BJ (cell line): ENCODE measurements at regions not wholly inside any gene's neighbourhood (a gene's known extent, or its start where the extent isn't known, plus 50 kb on each side); places are given as distances from the start of the nearest gene placed in this dataset.

Experiments
- CTCF ChIA-PET: fragments of 350-600 bp; formaldehyde crosslinking; extraction: SDS; loops from one replicate; lab custom pipeline; 2021; ENCODE audit warnings: antibody characterized with exemption, inconsistent platforms; lab: Yijun Ruan, JAX
- POLR2A ChIA-PET: fragments of 300-600 bp; sonication (Branson Sonifier 250); formaldehyde crosslinking; extraction: SDS; loops from one replicate; lab custom pipeline; 2021; ENCODE audit warnings: antibody characterized with exemption; lab: Charles Lee
- DNase-seq: peaks from one replicate; pipeline ENCODE4 v3.0.0-alpha.2; 2011; ENCODE audit warnings: low read depth
- H3K27me3 ChIP-seq: 2 replicates; pipeline ENCODE4 v1.6.0; 2011; ENCODE audit warnings: low read length; ENCODE audit not compliant: control insufficient read depth, insufficient read depth
- H3K36me3 ChIP-seq: 2 replicates; pipeline ENCODE4 v1.5.1; 2011; ENCODE audit warnings: low read length; ENCODE audit not compliant: control insufficient read depth, insufficient read depth
- H3K4me3 ChIP-seq: 2 replicates; pipeline ENCODE4 v1.5.1; 2011; ENCODE audit warnings: low read depth, mild to moderate bottlenecking, control low read depth, low read length
- TF ChIP-seq, protein P1 (sequence below): IDR thresholded peaks from 2 replicates; pipeline ENCODE4 v1.5.1; 2011; ENCODE audit warnings: low read depth, mild to moderate bottlenecking, control low read depth, inconsistent platforms, low read length, moderate library complexity; ENCODE audit not compliant: insufficient read depth

DNA sequence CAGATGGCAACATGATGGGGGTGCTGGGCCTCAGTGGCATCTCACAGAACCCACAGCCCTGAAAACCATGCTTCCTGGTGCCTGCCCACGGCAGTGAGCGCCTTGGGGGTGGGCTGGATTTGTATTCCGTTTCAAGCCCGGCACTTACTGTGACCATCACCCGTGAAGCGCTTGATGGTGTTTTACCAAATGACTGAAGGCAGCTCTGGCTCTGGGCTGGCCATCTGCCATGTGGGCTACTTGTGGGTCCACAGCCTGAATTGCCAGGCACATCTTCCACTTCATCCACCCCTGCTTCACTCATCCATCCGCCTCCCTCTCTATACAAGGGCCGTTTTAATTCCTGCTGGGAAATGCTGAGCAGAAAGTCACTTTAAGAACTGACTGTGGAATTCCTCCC is 250.9 kb upstream of the GMDS start:
- Histone ChIP-seq H3K4me3 (no peak overlapping the region), H3K36me3 (no peaks in the 10 kb centered on the region), H3K27me3 (no peaks in the 10 kb centered on the region)
- DNase-seq: no peak
- TF ChIP-seq, protein P1, sequence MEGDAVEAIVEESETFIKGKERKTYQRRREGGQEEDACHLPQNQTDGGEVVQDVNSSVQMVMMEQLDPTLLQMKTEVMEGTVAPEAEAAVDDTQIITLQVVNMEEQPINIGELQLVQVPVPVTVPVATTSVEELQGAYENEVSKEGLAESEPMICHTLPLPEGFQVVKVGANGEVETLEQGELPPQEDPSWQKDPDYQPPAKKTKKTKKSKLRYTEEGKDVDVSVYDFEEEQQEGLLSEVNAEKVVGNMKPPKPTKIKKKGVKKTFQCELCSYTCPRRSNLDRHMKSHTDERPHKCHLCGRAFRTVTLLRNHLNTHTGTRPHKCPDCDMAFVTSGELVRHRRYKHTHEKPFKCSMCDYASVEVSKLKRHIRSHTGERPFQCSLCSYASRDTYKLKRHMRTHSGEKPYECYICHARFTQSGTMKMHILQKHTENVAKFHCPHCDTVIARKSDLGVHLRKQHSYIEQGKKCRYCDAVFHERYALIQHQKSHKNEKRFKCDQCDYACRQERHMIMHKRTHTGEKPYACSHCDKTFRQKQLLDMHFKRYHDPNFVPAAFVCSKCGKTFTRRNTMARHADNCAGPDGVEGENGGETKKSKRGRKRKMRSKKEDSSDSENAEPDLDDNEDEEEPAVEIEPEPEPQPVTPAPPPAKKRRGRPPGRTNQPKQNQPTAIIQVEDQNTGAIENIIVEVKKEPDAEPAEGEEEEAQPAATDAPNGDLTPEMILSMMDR: no peak
- ChIA-PET POLR2A (no interaction called here), CTCF (interaction anchor here (0.5 kb wide), 1 partner anchor 118 kb away, joined by 3 read pairs; no protein-coding TSS in a partner anchor)

DNA sequence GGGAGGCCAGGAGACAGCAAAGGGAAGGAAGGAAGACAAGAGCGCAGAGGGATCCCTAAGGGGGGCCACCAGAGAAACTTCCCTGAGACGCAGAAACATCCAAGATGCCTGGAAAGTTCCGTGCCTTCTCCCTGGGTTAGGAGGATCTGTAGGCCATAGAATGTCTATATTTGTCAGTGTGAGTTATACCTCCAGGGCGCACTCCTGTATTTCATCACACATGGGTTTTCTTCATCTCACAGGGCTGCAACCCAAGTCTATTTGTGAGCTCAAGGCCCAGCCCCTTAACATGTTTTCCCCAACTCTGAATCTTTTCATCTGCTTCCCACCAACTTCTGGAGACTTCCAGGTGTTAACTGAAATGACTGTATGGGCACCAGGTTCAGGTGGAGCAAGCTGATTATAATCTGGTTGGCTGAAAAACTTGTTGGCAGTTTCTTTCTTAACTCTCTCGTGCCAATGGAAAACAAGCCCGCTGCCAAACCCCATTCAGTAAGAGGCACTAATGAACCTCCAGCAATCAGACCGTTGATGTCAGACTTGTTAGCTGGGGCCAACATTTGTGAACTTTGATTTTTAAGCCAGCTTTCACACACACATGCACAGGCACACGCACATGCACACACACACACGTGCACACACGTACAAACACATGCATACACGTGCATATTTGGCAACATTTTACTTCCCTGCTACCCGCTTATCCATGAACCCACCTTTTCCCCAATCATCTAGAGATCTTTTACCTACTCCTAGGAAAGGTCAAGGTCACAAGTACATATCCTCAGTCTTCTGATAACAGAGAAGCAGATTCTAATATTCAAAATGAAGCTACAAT is 247.5 kb upstream of the GMDS start:
- no peaks in the 10 kb centered on the region for H3K27me3 ChIP-seq
- ChIA-PET POLR2A (interaction anchor here (0.6 kb wide), 1 partner anchor 80 kb away, joined by 4 read pairs; no protein-coding TSS in a partner anchor), CTCF (no interaction called here)
- TF ChIP-seq, protein P1: no peak
- H3K4me3 ChIP-seq: no peak overlapping the region
- DNase-seq: no peak
- H3K36me3 ChIP-seq: no peaks in the 10 kb centered on the region

DNA sequence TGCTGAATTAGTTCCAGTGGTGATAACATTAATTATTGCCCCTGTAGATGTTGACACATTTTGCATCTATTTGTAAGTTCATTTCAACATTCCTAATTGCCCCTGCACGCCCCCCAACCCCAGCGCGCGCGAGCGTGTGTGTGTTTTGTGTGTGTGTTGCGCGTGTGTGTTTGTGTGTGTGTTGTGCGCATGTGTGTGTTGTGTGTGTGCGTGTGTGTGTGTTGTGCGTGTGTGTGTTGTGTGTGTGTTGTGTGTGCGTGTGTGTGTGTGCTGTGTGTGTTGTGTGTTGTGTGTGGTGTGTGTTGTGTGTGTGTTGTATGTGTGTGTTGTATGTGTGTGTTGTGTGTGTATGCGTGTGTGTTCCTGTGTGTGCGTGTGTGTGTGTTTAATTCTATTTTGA is 245.7 kb upstream of the GMDS start:
- Histone ChIP-seq H3K36me3 (no peaks in the 10 kb centered on the region), H3K27me3 (no peaks in the 10 kb centered on the region), H3K4me3 (no peak overlapping the region)
- CTCF ChIA-PET: no interaction called here
- TF ChIP-seq, protein P1: no peak
- POLR2A ChIA-PET: no interaction called here
- no peak for DNase-seq

DNA sequence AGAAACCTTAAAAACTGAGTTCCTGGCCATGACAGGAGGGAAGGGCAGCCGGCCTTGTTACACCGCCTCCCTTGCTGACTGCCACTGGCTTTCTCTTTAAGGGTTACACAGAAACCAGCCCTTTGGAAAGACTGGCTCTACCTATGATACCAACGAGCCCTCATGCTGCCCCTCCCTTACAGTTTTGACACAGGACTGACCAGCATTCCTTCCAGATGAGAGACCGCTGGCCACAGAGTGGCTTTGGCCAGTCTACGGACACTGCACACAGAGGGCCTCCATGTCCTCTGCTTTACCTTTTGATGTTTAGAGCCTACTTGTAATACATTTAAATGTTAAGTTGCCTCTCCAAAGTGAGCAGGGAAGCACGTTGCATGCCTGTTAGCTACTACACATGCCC is 243.2 kb upstream of the GMDS start:
- H3K4me3 ChIP-seq: no peak overlapping the region
- ChIA-PET POLR2A (no interaction called here), CTCF (no interaction called here)
- no peak for DNase-seq
- H3K36me3 ChIP-seq: no peaks in the 10 kb centered on the region
- TF ChIP-seq, protein P1: no peak
- no peaks in the 10 kb centered on the region for H3K27me3 ChIP-seq

DNA sequence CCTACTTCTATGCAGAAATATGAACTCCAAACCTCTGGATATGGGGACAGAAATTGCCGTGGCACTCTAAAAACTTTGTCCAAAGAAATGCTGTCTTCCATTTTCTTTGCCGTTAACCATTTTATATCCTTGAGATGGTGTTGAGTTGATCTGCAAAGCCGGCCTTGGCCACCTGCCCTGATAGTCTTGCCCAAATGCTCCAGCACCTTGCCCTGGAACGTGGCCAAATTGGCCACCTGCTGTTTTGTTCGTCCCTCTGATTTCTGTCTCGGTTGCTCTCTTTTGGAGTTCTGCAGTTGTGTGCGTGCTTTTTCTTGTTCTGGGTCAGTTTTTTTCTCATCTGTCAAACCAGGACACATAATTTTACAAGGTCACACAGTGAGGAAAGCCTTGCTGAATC is 239.7 kb upstream of the GMDS start:
- Histone ChIP-seq H3K36me3 (no peaks in the 10 kb centered on the region), H3K4me3 (no peak overlapping the region), H3K27me3 (no peaks in the 10 kb centered on the region)
- TF ChIP-seq, protein P1: no peak
- CTCF ChIA-PET: interaction anchor here (1.4 kb wide), 1 partner anchor 10 kb away, joined by 3 read pairs; no protein-coding TSS in a partner anchor
- no peak for DNase-seq
- POLR2A ChIA-PET: no interaction called here
